ENCODE measurements at regions not wholly inside any gene's neighbourhood (a gene's known extent, or its start where the extent isn't known, plus 50 kb on each side); places are given as distances from the start of the nearest gene placed in this dataset.

- no peak for DNase-seq
These were observed 95.5 kb upstream of the PROX1 start for GRCh38 chr1:213891989-213892902.

GRCh38 chr1:213898684-213899083, 89.1 kb upstream of the PROX1 start:
- no peak for DNase-seq

- no peak for DNase-seq
These were observed 88.4 kb upstream of the PROX1 start for GRCh38 chr1:213899413-213899812.

GRCh38 chr1:213905344-213905743, 82.4 kb upstream of the PROX1 start:
- DNase-seq: no peak

GRCh38 chr1:213908521-213908920, 79.3 kb upstream of the PROX1 start:
- DNase-seq: no peak

- DNase-seq: no peak
These were observed 73.4 kb upstream of the PROX1 start for GRCh38 chr1:213914392-213914791.

- DNase-seq: no peak
These were observed 66.5 kb upstream of the PROX1 start for GRCh38 chr1:213921311-213921710.

- no peak for DNase-seq
These were observed 66.1 kb upstream of the PROX1 start for GRCh38 chr1:213921712-213922111.

- DNase-seq: no peak
These were observed 62.1 kb upstream of the PROX1 start for GRCh38 chr1:213925531-213926182.

GRCh38 chr1:213927846-213928245, 59.9 kb upstream of the PROX1 start:
- no peak for DNase-seq

GRCh38 chr1:213929398-213929797, 58.4 kb upstream of the PROX1 start:
- DNase-seq: no peak

- DNase-seq: no peak
These were observed 55.9 kb upstream of the PROX1 start for GRCh38 chr1:213931836-213932235.

- no peak for DNase-seq
These were observed 54.4 kb upstream of the PROX1 start for GRCh38 chr1:213933336-213933735.

GRCh38 chr1:213934649-213935048, 53.1 kb upstream of the PROX1 start:
- no peak for DNase-seq

- DNase-seq: no peak
These were observed 51.2 kb upstream of the PROX1 start for GRCh38 chr1:213936571-213936970.
